ENCODE measurements at regions not wholly inside any gene's neighbourhood (a gene's known extent, or its start where the extent isn't known, plus 50 kb on each side); places are given as distances from the start of the nearest gene placed in this dataset.

GRCh38 chr21:35677298-35677841 is 383.0 kb downstream of the SETD4 start:
- peaks cover 44% of the 10 kb centered on the region for H3K27me3 Mint-ChIP-seq (ENCODE audit: insufficient read depth, unreplicated experiment)
- no peak for DNase-seq (ENCODE audit: unreplicated experiment)
- H3K4me1 Mint-ChIP-seq (ENCODE audit: insufficient read depth, unreplicated experiment): no peaks in the 10 kb centered on the region
- TF ChIP-seq, protein P1, sequence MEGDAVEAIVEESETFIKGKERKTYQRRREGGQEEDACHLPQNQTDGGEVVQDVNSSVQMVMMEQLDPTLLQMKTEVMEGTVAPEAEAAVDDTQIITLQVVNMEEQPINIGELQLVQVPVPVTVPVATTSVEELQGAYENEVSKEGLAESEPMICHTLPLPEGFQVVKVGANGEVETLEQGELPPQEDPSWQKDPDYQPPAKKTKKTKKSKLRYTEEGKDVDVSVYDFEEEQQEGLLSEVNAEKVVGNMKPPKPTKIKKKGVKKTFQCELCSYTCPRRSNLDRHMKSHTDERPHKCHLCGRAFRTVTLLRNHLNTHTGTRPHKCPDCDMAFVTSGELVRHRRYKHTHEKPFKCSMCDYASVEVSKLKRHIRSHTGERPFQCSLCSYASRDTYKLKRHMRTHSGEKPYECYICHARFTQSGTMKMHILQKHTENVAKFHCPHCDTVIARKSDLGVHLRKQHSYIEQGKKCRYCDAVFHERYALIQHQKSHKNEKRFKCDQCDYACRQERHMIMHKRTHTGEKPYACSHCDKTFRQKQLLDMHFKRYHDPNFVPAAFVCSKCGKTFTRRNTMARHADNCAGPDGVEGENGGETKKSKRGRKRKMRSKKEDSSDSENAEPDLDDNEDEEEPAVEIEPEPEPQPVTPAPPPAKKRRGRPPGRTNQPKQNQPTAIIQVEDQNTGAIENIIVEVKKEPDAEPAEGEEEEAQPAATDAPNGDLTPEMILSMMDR (IDR thresholded peaks at IDR 0.05; ENCODE audit: unreplicated experiment): no peak
- H3K9me3 Mint-ChIP-seq (ENCODE audit: unreplicated experiment): peaks cover 7% of the 10 kb centered on the region
- BruUV-seq (replicated peaks): no TSS peak
- POLR2A ChIA-PET: interaction anchor here (1.1 kb wide), 1 partner anchor 18 kb away, joined by 3 read pairs; no protein-coding TSS in a partner anchor
- no peak overlapping the region for H3K27ac Mint-ChIP-seq (ENCODE audit: low read depth, unreplicated experiment)
- CTCF ChIA-PET: interaction anchor here (0.6 to 1.3 kb wide), 2 partner anchors 10 to 162 kb away, joined by 3 to 5 read pairs; no protein-coding TSS in a partner anchor
- intact Hi-C loops (cut with micrococcal nuclease): no loop called here
- no peak overlapping the region for H3K4me3 Mint-ChIP-seq (ENCODE audit: unreplicated experiment)
- peaks cover 6% of the 10 kb centered on the region for H3K36me3 Mint-ChIP-seq (ENCODE audit: insufficient read depth, unreplicated experiment)

DNA sequence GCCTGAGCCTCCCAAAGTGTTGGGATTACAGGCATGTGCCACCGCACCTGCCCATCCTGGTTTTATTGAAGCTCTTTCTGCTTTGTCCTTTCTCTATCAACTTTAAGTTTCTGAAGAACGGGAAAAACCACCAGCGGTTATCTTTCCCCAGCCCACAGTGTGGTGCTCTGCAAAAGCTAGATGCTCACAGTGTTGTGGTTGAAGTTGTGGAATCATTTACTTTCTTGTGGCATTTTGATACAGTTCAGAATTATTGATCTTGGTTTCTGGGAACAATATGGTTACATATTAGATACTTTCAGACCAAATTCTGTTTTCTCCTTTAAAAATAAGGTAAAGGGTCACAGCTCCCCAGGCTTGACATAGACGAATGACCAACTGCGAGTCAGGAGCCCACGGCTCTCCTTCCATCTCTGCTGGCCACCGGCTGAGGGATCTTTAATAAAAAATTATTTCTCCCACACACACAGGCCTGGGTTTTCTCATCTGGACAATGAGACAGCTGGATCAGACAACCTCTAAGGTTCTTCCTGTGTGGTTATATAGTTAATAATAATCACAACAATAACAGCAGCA is 385.3 kb downstream of the SETD4 start:
- ChIA-PET CTCF (no interaction called here), POLR2A (no interaction called here)
- Mint-ChIP-seq H3K9me3 (ENCODE audit: unreplicated experiment) (peaks cover 7% of the 10 kb centered on the region), H3K36me3 (ENCODE audit: insufficient read depth, unreplicated experiment) (peaks cover 6% of the 10 kb centered on the region), H3K4me1 (ENCODE audit: insufficient read depth, unreplicated experiment) (no peaks in the 10 kb centered on the region), H3K27me3 (ENCODE audit: insufficient read depth, unreplicated experiment) (peaks cover 20% of the 10 kb centered on the region), H3K4me3 (ENCODE audit: unreplicated experiment) (no peak overlapping the region), H3K27ac (ENCODE audit: low read depth, unreplicated experiment) (no peak overlapping the region)
- DNase-seq (ENCODE audit: unreplicated experiment): no peak
- BruUV-seq (replicated peaks): no TSS peak
- TF ChIP-seq, protein P1 (IDR thresholded peaks at IDR 0.05; ENCODE audit: unreplicated experiment): no peak
- intact Hi-C loops (cut with micrococcal nuclease): no loop called here

DNA sequence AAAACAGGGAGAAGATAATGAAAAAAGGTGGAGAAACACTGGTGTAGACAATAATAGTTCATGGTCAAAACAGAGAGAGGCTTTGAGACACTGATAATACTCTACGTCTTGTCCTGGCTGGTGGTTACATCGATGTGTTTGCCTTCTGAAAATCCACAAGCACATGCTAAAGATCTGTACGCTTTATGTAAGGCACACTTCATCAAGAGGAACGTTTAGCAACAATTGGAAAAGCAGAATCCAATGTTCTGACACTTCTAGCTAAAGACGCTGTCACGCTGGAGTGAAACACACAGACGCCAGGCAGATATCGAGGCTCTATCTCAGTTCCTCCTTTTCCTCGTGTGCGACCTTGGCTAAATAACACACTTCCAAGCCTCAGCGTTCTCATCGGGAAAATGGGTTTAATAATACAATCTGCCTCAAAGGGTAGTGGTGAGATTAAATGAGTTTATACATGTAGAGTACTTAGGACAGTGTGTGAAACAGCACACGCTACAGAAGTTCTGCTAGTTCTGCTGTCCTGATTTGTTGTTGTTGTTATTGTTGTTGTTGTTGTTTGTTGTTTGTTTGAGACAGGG is 386.1 kb downstream of the SETD4 start:
- no TSS peak for BruUV-seq (replicated peaks)
- ChIA-PET CTCF (no interaction called here), POLR2A (interaction anchor here (1.5 kb wide), 1 partner anchor 7 kb away, joined by 3 read pairs; no protein-coding TSS in a partner anchor)
- Mint-ChIP-seq H3K4me1 (ENCODE audit: insufficient read depth, unreplicated experiment) (no peaks in the 10 kb centered on the region), H3K27ac (ENCODE audit: low read depth, unreplicated experiment) (no peak overlapping the region), H3K27me3 (ENCODE audit: insufficient read depth, unreplicated experiment) (peaks cover 18% of the 10 kb centered on the region), H3K4me3 (ENCODE audit: unreplicated experiment) (no peak overlapping the region), H3K36me3 (ENCODE audit: insufficient read depth, unreplicated experiment) (peaks cover 6% of the 10 kb centered on the region), H3K9me3 (ENCODE audit: unreplicated experiment) (peaks cover 7% of the 10 kb centered on the region)
- intact Hi-C loops (cut with micrococcal nuclease): no loop called here
- no peak for DNase-seq (ENCODE audit: unreplicated experiment)
- TF ChIP-seq, protein P1 (IDR thresholded peaks at IDR 0.05; ENCODE audit: unreplicated experiment): no peak

DNA sequence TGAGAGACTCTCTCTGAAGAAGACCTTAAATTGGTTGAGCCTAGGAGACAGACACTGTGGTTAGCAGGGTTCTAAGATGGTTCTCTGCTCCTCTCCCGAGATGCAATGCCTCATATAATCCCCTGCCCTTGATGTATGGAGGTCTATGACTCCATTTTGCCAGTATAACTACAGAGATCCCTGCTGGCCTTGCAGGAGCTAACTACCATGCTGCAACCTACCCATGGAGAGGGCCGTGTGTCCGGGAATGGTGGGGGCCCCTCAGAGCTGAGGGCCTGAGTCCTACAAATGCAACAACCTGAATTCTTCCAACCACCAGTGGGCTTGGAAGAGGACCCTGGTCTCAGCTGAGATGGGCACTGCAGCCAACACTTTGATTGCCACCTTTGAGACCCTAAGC is 388.0 kb downstream of the SETD4 start:
- ChIA-PET POLR2A (no interaction called here), CTCF (no interaction called here)
- Mint-ChIP-seq H3K4me3 (ENCODE audit: unreplicated experiment) (no peak overlapping the region), H3K36me3 (ENCODE audit: insufficient read depth, unreplicated experiment) (no peaks in the 10 kb centered on the region), H3K27ac (ENCODE audit: low read depth, unreplicated experiment) (no peak overlapping the region), H3K27me3 (ENCODE audit: insufficient read depth, unreplicated experiment) (peaks cover 4% of the 10 kb centered on the region), H3K4me1 (ENCODE audit: insufficient read depth, unreplicated experiment) (no peaks in the 10 kb centered on the region), H3K9me3 (ENCODE audit: unreplicated experiment) (no peaks in the 10 kb centered on the region)
- TF ChIP-seq, protein P1 (IDR thresholded peaks at IDR 0.05; ENCODE audit: unreplicated experiment): no peak
- DNase-seq (ENCODE audit: unreplicated experiment): no peak
- no TSS peak for BruUV-seq (replicated peaks)
- intact Hi-C loops (cut with micrococcal nuclease): no loop called here

Measured in MCF 10A (cell line).